GM21381 (cell line): ENCODE measurements at regions not wholly inside any gene's neighbourhood (a gene's known extent, or its start where the extent isn't known, plus 50 kb on each side); places are given as distances from the start of the nearest gene placed in this dataset.
"Not testable (repeated sequence)": the region's sequence is repeated elsewhere in the genome, so short reads cannot be mapped to it uniquely, and the experiment has no call there.

Source experiments
- ATAC-seq: cut with Tn5 transposase; IDR thresholded peaks from one replicate; pipeline ENCODE4 v1.9.1; 2021; ENCODE audit warnings: mild to moderate bottlenecking, moderate library complexity; ENCODE audit not compliant: unreplicated experiment

GRCh38 chr21:27519361-27519760, 552.5 kb upstream of the ADAMTS5 start:
- no peak for ATAC-seq

GRCh38 chr21:27517177-27517576, 550.3 kb upstream of the ADAMTS5 start:
- not testable (repeated sequence) for ATAC-seq

- ATAC-seq: no peak
These were observed 548.8 kb upstream of the ADAMTS5 start for GRCh38 chr21:27515676-27516075.

GRCh38 chr21:27513825-27514224, 546.9 kb upstream of the ADAMTS5 start:
- no peak for ATAC-seq

GRCh38 chr21:27513016-27513415, 546.1 kb upstream of the ADAMTS5 start:
- ATAC-seq: no peak

GRCh38 chr21:27511233-27511632, 544.3 kb upstream of the ADAMTS5 start:
- no peak for ATAC-seq

GRCh38 chr21:27507695-27508094, 540.8 kb upstream of the ADAMTS5 start:
- no peak for ATAC-seq

- ATAC-seq: no peak
These were observed 538.6 kb upstream of the ADAMTS5 start for GRCh38 chr21:27505516-27505915.

GRCh38 chr21:27502801-27503200, 535.9 kb upstream of the ADAMTS5 start:
- no peak for ATAC-seq

GRCh38 chr21:27498025-27498424, 531.1 kb upstream of the ADAMTS5 start:
- ATAC-seq: no peak

GRCh38 chr21:27495836-27496235, 528.9 kb upstream of the ADAMTS5 start:
- ATAC-seq: no peak

- no peak for ATAC-seq
These were observed 526.7 kb upstream of the ADAMTS5 start for GRCh38 chr21:27493542-27493941.

- ATAC-seq: no peak
These were observed 520.8 kb upstream of the ADAMTS5 start for GRCh38 chr21:27487676-27488075.

GRCh38 chr21:27480841-27481261, 514.0 kb upstream of the ADAMTS5 start:
- ATAC-seq: no peak

- no peak for ATAC-seq
These were observed 510.4 kb upstream of the ADAMTS5 start for GRCh38 chr21:27477296-27477695.

- no peak for ATAC-seq
These were observed 509.8 kb upstream of the ADAMTS5 start for GRCh38 chr21:27476696-27477095.

- ATAC-seq: no peak
These were observed 508.6 kb upstream of the ADAMTS5 start for GRCh38 chr21:27475363-27475955.

GRCh38 chr21:27467366-27467765, 500.5 kb upstream of the ADAMTS5 start:
- ATAC-seq: no peak

GRCh38 chr21:27466140-27466539, 499.3 kb upstream of the ADAMTS5 start:
- ATAC-seq: no peak

- ATAC-seq: no peak
These were observed 497.8 kb upstream of the ADAMTS5 start for GRCh38 chr21:27464648-27465047.

- ATAC-seq: no peak
These were observed 495.8 kb upstream of the ADAMTS5 start for GRCh38 chr21:27462726-27463125.

GRCh38 chr21:27454234-27454633, 487.3 kb upstream of the ADAMTS5 start:
- ATAC-seq: no peak

- no peak for ATAC-seq
These were observed 484.2 kb upstream of the ADAMTS5 start for GRCh38 chr21:27451116-27451515.
